IPS DF 6.9 (cell line): ENCODE measurements at regions not wholly inside any gene's neighbourhood (a gene's known extent, or its start where the extent isn't known, plus 50 kb on each side); places are given as distances from the start of the nearest gene placed in this dataset.

Source experiments
- DNase-seq: peaks from one replicate; pipeline ENCODE4 v3.0.0-alpha.2; 2013; ENCODE audit warnings: low read depth, low spot score
- H3K27ac ChIP-seq: one replicate; pipeline ENCODE4 v1.5.1; 2013; ENCODE audit warnings: low read length, control low read depth
- H3K27me3 ChIP-seq: 2 replicates; pipeline ENCODE4 v1.6.1; 2013; ENCODE audit warnings: mild to moderate bottlenecking, low read length; ENCODE audit not compliant: control insufficient read depth, insufficient read depth
- H3K36me3 ChIP-seq: 2 replicates; pipeline ENCODE4 v1.6.1; 2013; ENCODE audit warnings: low read length; ENCODE audit not compliant: control insufficient read depth, insufficient read depth
- H3K4me1 ChIP-seq: 2 replicates; pipeline ENCODE4 v1.6.1; 2013; ENCODE audit warnings: low read length; ENCODE audit not compliant: control insufficient read depth, insufficient read depth
- H3K4me3 ChIP-seq: 2 replicates; pipeline ENCODE4 v1.5.1; 2013; ENCODE audit warnings: mild to moderate bottlenecking, low read length
- H3K9me3 ChIP-seq: 2 replicates; pipeline ENCODE4 v1.6.1; 2013; ENCODE audit warnings: low read length, inconsistent platforms; ENCODE audit not compliant: control insufficient read depth, insufficient read depth
- WGBS: extraction: QIAGEN DNeasy Blood & Tissue Kit; methylation state at CpG from one replicate; pipeline ENCODE4 v1.1.7; 2013; ENCODE audit warnings: mixed read lengths, missing lambda C conversion rate; ENCODE audit not compliant: insufficient read length, insufficient coverage; 5-methylcytosine and 5-hydroxymethylcytosine counted together

- Histone ChIP-seq H3K4me1 (peaks cover 3% of the 10 kb centered on the region), H3K27me3 (peaks cover 11% of the 10 kb centered on the region)
Observed at GRCh38 chr22:22144858-22145257, 99.7 kb upstream of the VPREB1 start.

GRCh38 chr22:22143448-22143847 is 101.1 kb upstream of the VPREB1 start:
- Histone ChIP-seq H3K27me3 (peaks cover 11% of the 10 kb centered on the region), H3K36me3 (no peaks in the 10 kb centered on the region), H3K4me1 (peaks cover 3% of the 10 kb centered on the region), H3K27ac (no peak overlapping the region), H3K9me3 (no peaks in the 10 kb centered on the region), H3K4me3 (no peak overlapping the region)
- 100% methylated on average over 1 of the region's 6 CpGs for WGBS
- no peak for DNase-seq

More at GRCh38 chr22:22144858-22145257, 99.7 kb upstream of the VPREB1 start:
- Histone ChIP-seq H3K4me3 (no peak overlapping the region), H3K36me3 (no peaks in the 10 kb centered on the region), H3K9me3 (no peaks in the 10 kb centered on the region), H3K27ac (no peak overlapping the region)
- no CpG with 5 or more reads among the region's 1 CpG for WGBS
- DNase-seq = no peak

GRCh38 chr22:22142661-22143060 is 101.9 kb upstream of the VPREB1 start:
- WGBS = no CpG with 5 or more reads among the region's 5 CpGs

DNA sequence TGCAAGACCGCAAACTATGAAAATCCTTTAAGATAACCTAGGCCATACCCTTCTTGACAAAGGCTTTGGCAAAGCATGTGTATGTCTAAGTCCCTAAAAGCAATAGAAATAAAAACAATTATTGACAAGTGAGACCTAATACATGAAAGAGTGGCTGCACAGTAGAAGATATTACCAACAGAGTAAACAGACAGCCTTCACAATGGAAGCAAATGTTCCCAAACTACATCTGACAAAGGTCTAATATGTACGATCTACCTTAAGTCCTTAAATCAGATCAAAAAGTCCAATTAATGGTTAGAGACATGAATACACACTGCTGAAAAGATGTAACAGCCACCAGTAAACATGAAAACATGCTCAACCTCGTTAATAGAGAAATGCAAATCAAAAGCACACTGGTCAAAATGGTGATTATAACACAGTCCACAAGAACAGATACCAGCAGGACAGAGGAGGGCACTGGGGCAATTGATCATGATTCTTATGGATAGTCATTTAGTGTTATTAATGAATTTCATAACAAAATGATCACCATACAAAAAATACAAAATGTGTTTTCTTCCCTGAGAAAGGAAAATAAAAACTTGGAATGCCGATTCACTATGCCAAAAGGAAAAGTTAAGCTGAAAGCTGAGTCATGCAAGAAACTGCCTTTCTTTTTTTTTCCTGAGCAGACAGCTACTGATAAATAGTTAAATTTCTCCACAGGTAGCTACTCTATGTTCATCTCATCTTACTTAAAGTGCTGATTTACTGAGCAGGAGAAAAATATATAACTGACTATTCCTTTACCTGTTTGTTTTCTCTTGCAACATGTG is 102.6 kb upstream of the VPREB1 start:
- H3K27me3 ChIP-seq = peaks cover 8% of the 10 kb centered on the region
- no peaks in the 10 kb centered on the region for H3K36me3 ChIP-seq
- no CpG with 5 or more reads among the region's 4 CpGs for WGBS
- no peak overlapping the region for H3K27ac ChIP-seq
- no peaks in the 10 kb centered on the region for H3K9me3 ChIP-seq
- no peak for DNase-seq
- peaks cover 3% of the 10 kb centered on the region for H3K4me1 ChIP-seq
- no peak overlapping the region for H3K4me3 ChIP-seq

More at GRCh38 chr22:22142661-22143060, 101.9 kb upstream of the VPREB1 start:
- no peaks in the 10 kb centered on the region for H3K36me3 ChIP-seq
- no peaks in the 10 kb centered on the region for H3K9me3 ChIP-seq
- H3K4me1 ChIP-seq = peaks cover 3% of the 10 kb centered on the region
- DNase-seq = no peak
- H3K4me3 ChIP-seq = no peak overlapping the region
- no peak overlapping the region for H3K27ac ChIP-seq
- peaks cover 10% of the 10 kb centered on the region for H3K27me3 ChIP-seq

GRCh38 chr22:22141031-22141430 is 103.6 kb upstream of the VPREB1 start:
- WGBS = no CpG with 5 or more reads among the region's 3 CpGs
- H3K27me3 ChIP-seq = peaks cover 4% of the 10 kb centered on the region

DNA sequence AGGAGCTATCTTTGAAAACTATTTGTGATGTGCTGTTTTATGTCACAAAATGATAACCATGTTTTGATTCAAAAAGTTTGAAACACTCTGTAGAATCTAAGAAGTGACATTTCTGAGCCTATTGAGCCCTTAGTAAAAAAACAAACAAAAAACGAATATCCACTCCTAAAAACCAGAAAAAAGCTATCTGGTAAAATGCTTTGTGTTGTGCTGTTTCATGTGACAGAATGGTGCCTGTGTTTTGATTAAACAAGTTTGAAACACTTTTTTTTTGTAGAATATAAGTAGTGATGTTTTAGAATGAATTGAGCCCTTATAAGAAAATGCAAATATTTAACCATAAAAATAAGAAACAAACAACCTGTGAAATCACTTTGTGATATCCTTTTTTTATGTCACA is 105.2 kb upstream of the VPREB1 start:
- no CpG with 5 or more reads among the region's 1 CpG for WGBS
- peaks cover 3% of the 10 kb centered on the region for H3K4me1 ChIP-seq
- H3K27ac ChIP-seq = no peak overlapping the region
- H3K27me3 ChIP-seq = peaks cover 4% of the 10 kb centered on the region
- no peaks in the 10 kb centered on the region for H3K36me3 ChIP-seq
- no peak overlapping the region for H3K4me3 ChIP-seq
- H3K9me3 ChIP-seq = no peaks in the 10 kb centered on the region
- no peak for DNase-seq

More at GRCh38 chr22:22141031-22141430, 103.6 kb upstream of the VPREB1 start:
- no peaks in the 10 kb centered on the region for H3K36me3 ChIP-seq
- H3K9me3 ChIP-seq = no peaks in the 10 kb centered on the region
- H3K4me3 ChIP-seq = no peak overlapping the region
- no peak overlapping the region for H3K27ac ChIP-seq
- H3K4me1 ChIP-seq = peaks cover 3% of the 10 kb centered on the region
- no peak for DNase-seq

DNA sequence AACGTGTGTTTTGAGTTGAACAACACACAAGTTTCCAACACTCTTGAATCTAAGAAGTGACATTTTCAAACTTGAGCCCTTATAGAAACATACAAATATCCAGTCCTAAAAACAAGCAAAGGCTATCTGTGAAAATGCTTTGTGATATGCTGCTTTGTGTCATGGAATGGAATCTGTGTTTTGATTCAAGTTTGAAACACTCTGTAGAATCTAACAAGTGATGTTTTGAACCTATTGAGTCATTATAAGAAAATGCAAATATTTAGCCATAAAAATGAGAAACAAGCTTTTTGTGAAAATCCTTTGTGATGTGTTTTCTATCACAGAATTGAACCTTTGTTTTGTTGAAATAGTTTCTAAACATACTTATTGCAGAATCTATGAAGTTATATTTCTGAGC is 105.7 kb upstream of the VPREB1 start:
- H3K4me3 ChIP-seq = no peak overlapping the region
- no peak overlapping the region for H3K27ac ChIP-seq
- DNase-seq = no peak
- no peaks in the 10 kb centered on the region for H3K36me3 ChIP-seq
- WGBS = no CpG with 5 or more reads among the region's 1 CpG
- peaks cover 3% of the 10 kb centered on the region for H3K4me1 ChIP-seq
- no peaks in the 10 kb centered on the region for H3K9me3 ChIP-seq
- peaks cover 4% of the 10 kb centered on the region for H3K27me3 ChIP-seq

- no CpG with 5 or more reads among the region's 2 CpGs for WGBS
- no peak for DNase-seq
- H3K4me1 ChIP-seq = no peaks in the 10 kb centered on the region
- no peak overlapping the region for H3K27ac ChIP-seq
- no peak overlapping the region for H3K4me3 ChIP-seq
- H3K36me3 ChIP-seq = no peaks in the 10 kb centered on the region
- peaks cover 2% of the 10 kb centered on the region; the same call in 1 of the 2 replicates for H3K27me3 ChIP-seq
- H3K9me3 ChIP-seq = no peaks in the 10 kb centered on the region
Observed at GRCh38 chr22:22137891-22138290, 106.7 kb upstream of the VPREB1 start.

- no peak overlapping the region for H3K27ac ChIP-seq
- WGBS = no CpG with 5 or more reads among the region's 5 CpGs
- H3K4me3 ChIP-seq = no peak overlapping the region
- no peaks in the 10 kb centered on the region for H3K4me1 ChIP-seq
- no peaks in the 10 kb centered on the region for H3K9me3 ChIP-seq
- H3K27me3 ChIP-seq = no peaks in the 10 kb centered on the region; the same call in 1 of the 2 replicates
- H3K36me3 ChIP-seq = no peaks in the 10 kb centered on the region
- DNase-seq = no peak
Observed at GRCh38 chr22:22133910-22134309, 110.7 kb upstream of the VPREB1 start.

GRCh38 chr22:22130953-22131608 is 113.5 kb upstream of the VPREB1 start:
- peaks cover 2% of the 10 kb centered on the region for H3K27me3 ChIP-seq

More at GRCh38 chr22:22130953-22131608, 113.5 kb upstream of the VPREB1 start:
- Histone ChIP-seq H3K9me3 (no peaks in the 10 kb centered on the region), H3K4me1 (no peaks in the 10 kb centered on the region), H3K4me3 (no peak overlapping the region), H3K27ac (no peak overlapping the region), H3K36me3 (no peaks in the 10 kb centered on the region)
- WGBS = no CpG with 5 or more reads among the region's 3 CpGs
- DNase-seq = no peak
